Dendritic cell treated with granulocyte-macrophage colony-stimulating factor and Interleukin-4, amounts not matched to agents 40 ng/mL and 50 ng/mL, for 4 days (primary cell): ENCODE measurements at regions not wholly inside any gene's neighbourhood (a gene's known extent, or its start where the extent isn't known, plus 50 kb on each side); places are given as distances from the start of the nearest gene placed in this dataset.

Source experiments
- H3K27ac Mint-ChIP-seq: one replicate; pipeline ENCODE4 v1.8.0; 2022; ENCODE audit warnings: mild to moderate bottlenecking, mixed read lengths
- H3K27me3 Mint-ChIP-seq: one replicate; pipeline ENCODE4 v1.8.0; 2022; ENCODE audit warnings: mild to moderate bottlenecking, mixed read lengths
- H3K36me3 Mint-ChIP-seq: one replicate; pipeline ENCODE4 v1.8.0; 2022; ENCODE audit warnings: low read depth, mixed read lengths
- H3K4me1 Mint-ChIP-seq: one replicate; pipeline ENCODE4 v1.8.0; 2022; ENCODE audit warnings: low read depth, mixed read lengths
- H3K4me3 Mint-ChIP-seq: one replicate; pipeline ENCODE4 v1.8.0; 2022; ENCODE audit warnings: mild to moderate bottlenecking, moderate library complexity, mixed read lengths
- H3K9me3 Mint-ChIP-seq: one replicate; pipeline ENCODE4 v1.8.0; 2022; ENCODE audit warnings: mixed read lengths
- intact Hi-C: fragments of 100-400 bp; cut with micrococcal nuclease; formaldehyde crosslinking; loops from one replicate; pipeline ENCODE4 v1.15.0; 2022

DNA sequence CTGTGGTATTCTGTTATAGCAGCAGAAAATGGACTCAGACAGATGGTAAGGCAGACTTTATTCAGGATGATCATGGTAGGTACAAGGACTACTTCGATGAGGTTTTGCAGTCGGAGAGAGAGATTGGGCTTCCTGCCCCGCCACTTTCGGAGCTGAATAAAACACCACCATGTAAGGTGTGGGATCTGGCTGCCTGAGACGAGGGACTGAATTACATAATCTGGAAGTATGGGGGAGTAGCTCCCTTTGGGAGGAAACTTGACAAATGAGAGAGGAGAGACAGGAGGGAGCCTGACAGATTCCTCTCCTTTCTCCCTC is 255.5 kb upstream of the GATB start:
- intact Hi-C loops: no loop called here
- H3K4me1 Mint-ChIP-seq: peaks cover 22% of the 10 kb centered on the region
- H3K27me3 Mint-ChIP-seq: peaks cover 3% of the 10 kb centered on the region
- no peak overlapping the region for H3K27ac Mint-ChIP-seq
- H3K9me3 Mint-ChIP-seq: no peaks in the 10 kb centered on the region
- H3K36me3 Mint-ChIP-seq: no peaks in the 10 kb centered on the region
- no peak overlapping the region for H3K4me3 Mint-ChIP-seq

DNA sequence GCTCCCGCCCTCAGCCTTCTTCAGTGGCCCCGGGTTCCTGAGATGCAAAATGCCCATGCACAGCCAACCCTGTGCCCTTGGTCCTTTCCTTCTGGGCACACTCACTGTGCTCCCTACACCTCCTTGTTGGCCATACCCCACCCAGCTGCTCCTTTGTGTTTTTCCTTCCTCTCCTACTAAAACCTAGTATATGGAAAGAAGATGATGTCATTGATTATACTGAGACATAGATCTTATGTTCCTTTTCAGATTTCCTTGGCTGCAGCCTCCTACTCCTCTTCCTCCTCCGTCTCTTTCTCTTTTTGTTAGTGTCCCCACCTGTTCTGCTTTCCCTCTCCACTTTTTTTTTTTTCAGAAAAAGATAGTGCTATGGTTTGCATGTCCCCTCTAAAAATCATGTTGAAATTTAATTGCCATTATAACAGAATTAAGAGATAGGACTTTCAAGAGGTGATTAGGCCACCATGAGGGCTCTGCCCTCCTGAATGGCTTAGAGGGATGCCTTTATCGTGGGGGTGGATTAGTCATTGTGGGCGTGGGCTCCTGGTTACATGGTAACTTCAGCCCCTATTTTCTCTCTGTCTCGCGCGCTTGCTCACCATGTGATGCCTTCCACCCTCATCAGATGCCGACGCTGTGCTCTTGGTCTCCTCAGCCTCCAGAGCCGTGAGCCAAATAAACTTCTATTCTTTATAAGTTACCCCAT is 254.9 kb upstream of the GATB start:
- intact Hi-C loops: no loop called here
- Mint-ChIP-seq H3K9me3 (no peaks in the 10 kb centered on the region), H3K36me3 (no peaks in the 10 kb centered on the region), H3K4me1 (peaks cover 26% of the 10 kb centered on the region), H3K27ac (no peak overlapping the region), H3K4me3 (no peak overlapping the region), H3K27me3 (peaks cover 6% of the 10 kb centered on the region)

DNA sequence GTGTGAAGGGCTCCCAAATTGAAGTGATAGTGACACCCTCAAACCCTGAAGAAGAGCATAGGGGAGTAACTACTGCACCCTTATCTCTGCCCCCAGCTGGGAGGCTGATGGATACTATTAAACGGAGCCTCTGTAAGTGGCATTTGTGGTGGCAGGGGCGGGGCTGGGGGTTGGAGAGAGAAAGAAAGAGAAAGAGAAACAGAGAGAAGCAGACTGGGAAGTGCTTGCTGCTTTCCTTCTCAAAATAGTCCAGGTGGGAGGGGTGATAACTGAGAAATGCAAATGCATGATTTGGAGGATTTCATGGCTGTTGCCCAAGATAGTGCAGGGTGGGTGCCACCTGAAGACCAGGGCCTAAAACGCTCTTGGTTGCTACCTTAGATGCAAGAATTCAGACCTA is 253.5 kb upstream of the GATB start:
- Mint-ChIP-seq H3K27ac (no peak overlapping the region), H3K4me3 (no peak overlapping the region), H3K36me3 (no peaks in the 10 kb centered on the region), H3K4me1 (peaks cover 35% of the 10 kb centered on the region), H3K9me3 (no peaks in the 10 kb centered on the region), H3K27me3 (peaks cover 8% of the 10 kb centered on the region)
- intact Hi-C loops: no loop called here

DNA sequence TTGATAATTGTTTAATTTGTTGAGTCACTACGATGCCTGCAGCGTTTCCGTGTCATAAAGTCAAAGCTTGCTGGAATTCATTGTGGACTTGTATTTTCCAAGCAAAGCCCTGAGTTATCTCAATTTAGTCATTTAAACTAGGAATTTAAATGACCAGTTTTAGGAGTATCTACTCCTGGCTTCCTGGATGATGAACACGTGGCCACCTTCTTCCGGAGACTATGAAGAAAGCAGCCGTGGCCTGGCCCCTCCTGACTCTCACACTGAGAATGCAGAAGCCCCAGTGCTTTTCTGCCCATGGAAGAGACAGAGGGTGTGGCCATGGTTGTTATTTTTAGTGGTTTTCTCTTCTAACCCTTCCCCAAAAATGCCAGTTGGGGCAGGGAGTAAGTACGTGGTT is 250.7 kb upstream of the GATB start:
- Mint-ChIP-seq H3K9me3 (no peaks in the 10 kb centered on the region), H3K4me1 (peaks cover 29% of the 10 kb centered on the region), H3K27me3 (peaks cover 11% of the 10 kb centered on the region), H3K27ac (no peak overlapping the region), H3K36me3 (no peaks in the 10 kb centered on the region), H3K4me3 (no peak overlapping the region)
- intact Hi-C loops: no loop called here

DNA sequence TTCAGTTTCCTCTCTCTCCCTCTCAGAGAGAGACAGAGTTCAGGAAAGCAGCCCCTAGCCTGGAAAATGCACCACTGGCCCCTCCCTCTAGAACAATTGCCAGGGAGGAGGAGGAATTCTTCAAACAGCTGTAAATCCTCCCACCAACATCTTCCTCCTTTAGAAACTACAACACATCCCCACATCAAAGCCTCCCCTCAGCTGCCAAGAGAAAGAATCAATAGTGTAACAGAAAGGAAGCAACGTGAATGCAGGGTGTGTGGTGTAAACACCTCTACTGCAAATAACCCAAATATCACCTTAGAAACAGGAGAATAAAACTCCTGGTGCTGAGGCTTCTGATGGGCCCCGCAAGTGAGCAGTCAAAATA is 249.9 kb upstream of the GATB start:
- intact Hi-C loops: no loop called here
- Mint-ChIP-seq H3K36me3 (no peaks in the 10 kb centered on the region), H3K27me3 (peaks cover 9% of the 10 kb centered on the region), H3K4me1 (peaks cover 29% of the 10 kb centered on the region), H3K9me3 (no peaks in the 10 kb centered on the region), H3K4me3 (no peak overlapping the region), H3K27ac (no peak overlapping the region)

DNA sequence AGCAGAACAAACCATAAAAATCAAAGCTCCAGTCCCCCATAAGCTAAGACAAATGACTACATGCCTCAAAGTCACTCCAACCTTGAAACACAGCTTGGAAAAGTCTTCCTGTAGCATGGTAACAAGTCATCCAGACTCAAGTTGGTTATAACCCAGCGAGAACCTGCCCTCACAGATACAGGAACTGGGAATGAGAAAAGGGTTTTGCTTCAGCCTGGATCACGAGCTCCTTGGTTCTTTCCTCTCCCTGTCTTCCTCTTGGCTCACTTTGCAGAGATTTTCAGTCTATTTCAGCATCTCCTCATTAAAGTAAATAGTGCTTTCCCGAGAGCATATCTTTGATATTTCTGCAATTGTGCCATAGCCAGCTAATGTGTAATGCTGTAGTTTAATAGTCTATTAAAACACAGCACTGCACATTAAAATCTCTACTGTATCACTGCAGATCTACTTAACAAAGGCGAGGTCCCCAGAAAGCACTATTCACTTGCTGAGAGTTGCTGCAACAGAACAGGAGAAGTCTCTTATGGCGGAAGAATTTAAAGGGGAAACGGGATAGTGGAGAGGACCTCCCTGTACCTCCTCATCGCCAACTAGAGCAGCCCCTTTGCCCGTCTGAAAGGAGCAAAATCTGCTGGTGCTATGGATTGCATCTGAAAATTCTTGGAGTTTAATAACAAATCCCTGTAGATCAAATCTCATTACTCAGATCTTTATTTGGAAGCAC is 249.3 kb upstream of the GATB start:
- Mint-ChIP-seq H3K36me3 (no peaks in the 10 kb centered on the region), H3K4me3 (no peak overlapping the region), H3K4me1 (peaks cover 29% of the 10 kb centered on the region), H3K27me3 (peaks cover 9% of the 10 kb centered on the region), H3K27ac (no peak overlapping the region), H3K9me3 (no peaks in the 10 kb centered on the region)
- intact Hi-C loops: no loop called here

DNA sequence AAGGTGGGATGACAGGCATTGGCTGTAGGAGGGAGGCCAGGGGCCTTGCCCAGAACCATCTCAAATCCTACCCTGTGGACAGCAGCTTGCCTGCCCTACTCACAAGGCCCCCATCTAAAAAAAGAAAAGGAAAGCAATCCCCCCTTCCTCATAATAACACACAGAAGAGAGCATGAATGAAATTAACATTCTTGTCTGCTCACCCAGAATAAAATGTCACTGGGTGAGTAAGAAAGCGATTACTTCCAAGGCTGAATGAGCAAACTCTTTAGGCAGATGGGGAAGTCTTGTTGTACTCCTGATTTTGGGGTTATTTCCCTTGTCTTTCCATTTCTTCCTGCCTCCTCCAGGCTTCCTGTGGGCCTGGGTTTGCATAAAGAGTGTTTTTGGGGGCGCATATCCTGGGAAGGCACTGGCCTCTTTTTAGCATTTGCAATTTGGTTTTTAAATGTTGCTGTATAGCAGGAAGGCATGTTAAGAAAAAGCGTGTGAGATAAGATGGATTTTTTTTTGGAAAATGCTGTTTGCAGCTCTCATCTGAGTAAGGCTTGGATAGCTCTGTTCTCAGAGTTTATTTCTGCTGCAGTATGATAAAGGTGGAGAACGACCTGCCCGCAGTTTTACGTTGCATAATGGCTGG is 248.3 kb upstream of the GATB start:
- peaks cover 25% of the 10 kb centered on the region for H3K4me1 Mint-ChIP-seq
- H3K27ac Mint-ChIP-seq: no peak overlapping the region
- peaks cover 11% of the 10 kb centered on the region for H3K27me3 Mint-ChIP-seq
- no peaks in the 10 kb centered on the region for H3K9me3 Mint-ChIP-seq
- intact Hi-C loops: no loop called here
- no peaks in the 10 kb centered on the region for H3K36me3 Mint-ChIP-seq
- H3K4me3 Mint-ChIP-seq: no peak overlapping the region

DNA sequence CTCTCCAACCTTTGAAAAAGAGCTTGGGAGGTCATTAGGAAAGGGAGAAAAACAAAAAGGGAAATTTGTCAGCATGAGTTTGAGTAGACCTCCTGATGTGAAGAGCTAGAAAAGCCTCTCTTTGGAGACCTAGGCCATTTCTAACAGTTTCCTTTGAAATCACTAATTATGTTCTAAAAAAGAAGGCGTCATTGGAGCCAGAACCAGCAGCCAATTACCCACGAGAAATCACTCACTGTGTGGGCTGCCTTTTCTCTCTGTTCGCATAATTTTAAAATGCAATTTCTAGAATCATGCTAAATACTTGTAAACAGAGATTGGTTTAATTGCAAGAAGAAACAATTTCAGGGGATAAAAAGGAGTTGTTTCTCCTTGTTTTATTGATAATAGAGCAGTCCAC is 246.3 kb upstream of the GATB start:
- Mint-ChIP-seq H3K9me3 (no peaks in the 10 kb centered on the region), H3K27ac (no peak overlapping the region), H3K36me3 (no peaks in the 10 kb centered on the region), H3K4me1 (peaks cover 19% of the 10 kb centered on the region), H3K27me3 (peaks cover 15% of the 10 kb centered on the region), H3K4me3 (no peak overlapping the region)
- intact Hi-C loops: no loop called here

DNA sequence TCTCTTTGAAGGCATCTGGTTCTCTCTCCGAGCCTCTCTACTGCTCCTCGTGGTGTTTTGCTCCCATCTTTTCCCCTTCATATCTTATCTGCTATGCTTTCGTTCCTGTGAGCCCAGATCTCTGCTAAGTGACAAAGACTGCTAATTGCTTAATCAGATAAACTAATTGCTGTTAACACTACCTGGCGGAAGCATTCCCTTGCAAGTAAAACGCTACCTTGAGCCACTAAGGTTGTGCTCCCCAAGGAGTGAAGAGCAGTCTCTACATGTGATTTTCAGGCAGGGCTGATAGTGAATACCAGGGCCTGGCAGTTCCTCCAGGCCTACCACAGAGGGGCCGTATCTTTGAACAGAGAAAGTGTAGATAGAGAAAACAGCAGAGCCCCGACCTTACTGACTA is 244.0 kb upstream of the GATB start:
- H3K4me1 Mint-ChIP-seq: peaks cover 2% of the 10 kb centered on the region
- no peaks in the 10 kb centered on the region for H3K9me3 Mint-ChIP-seq
- H3K27ac Mint-ChIP-seq: no peak overlapping the region
- no peaks in the 10 kb centered on the region for H3K36me3 Mint-ChIP-seq
- H3K27me3 Mint-ChIP-seq: peaks cover 10% of the 10 kb centered on the region
- intact Hi-C loops: no loop called here
- no peak overlapping the region for H3K4me3 Mint-ChIP-seq

DNA sequence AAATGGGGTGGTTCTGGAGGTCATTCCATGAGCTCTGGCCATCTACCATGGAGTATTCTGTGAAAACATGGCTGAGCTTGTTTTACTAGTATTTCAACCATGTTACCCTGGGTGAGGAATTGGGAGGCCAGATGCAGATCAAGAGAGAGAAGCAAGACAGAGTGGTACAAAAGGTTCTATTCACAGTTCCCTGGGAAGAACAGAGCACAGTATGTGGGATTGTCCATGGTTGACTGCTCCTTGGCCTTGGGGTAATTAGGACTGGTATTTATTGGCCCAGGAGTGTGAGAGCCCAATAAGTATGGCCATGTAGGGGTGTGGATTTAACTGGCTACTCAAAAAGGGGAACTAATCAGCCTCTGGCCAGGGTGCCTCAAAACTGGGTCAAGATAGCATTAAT is 239.7 kb upstream of the GATB start:
- Mint-ChIP-seq H3K36me3 (no peaks in the 10 kb centered on the region), H3K9me3 (no peaks in the 10 kb centered on the region), H3K27ac (no peak overlapping the region), H3K4me1 (no peaks in the 10 kb centered on the region), H3K27me3 (peaks cover 7% of the 10 kb centered on the region), H3K4me3 (no peak overlapping the region)
- intact Hi-C loops: no loop called here

DNA sequence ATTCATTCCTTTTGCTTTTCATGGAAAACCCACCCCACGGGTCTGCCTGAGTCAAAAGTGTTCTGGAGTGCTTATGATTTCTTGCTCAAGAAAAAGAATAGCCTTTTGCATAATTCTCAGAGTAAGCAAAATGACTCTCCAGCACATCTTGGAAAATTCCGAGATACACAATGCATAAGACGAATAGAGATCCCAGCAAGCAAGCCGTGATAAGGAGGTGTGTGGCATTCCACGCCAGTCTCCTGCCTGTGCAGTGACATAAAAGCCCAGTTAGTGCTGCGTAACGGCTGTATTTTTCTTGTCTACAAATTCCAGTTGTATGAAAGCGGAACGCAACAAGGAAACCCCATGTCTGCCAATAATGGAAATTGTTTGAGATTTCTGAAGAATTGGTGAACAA is 237.9 kb upstream of the GATB start:
- no peak overlapping the region for H3K4me3 Mint-ChIP-seq

DNA sequence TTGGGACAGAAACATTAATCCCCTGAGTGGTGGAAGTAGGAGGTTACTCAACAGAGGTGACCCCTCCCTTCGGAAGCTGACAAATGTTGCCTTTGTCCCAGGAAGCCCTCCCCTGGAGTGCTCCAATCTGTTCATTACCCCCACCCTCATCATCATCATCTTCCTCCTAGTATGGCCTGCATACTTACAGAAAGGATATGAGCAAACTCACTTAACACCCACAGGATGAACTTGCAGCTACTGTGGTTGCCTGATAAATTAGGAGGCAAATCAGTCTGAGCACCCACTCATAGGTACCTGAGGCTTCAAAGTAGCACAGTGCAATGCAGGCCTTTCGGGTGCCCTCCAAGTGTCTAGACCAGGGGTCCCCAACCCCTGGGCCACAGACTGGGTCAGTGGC is 236.7 kb upstream of the GATB start:
- Mint-ChIP-seq H3K27me3 (no peaks in the 10 kb centered on the region), H3K4me1 (no peaks in the 10 kb centered on the region), H3K27ac (no peak overlapping the region), H3K36me3 (no peaks in the 10 kb centered on the region), H3K4me3 (no peak overlapping the region), H3K9me3 (no peaks in the 10 kb centered on the region)
- intact Hi-C loops: no loop called here

More for the DNA sequence above, 237.9 kb upstream of the GATB start:
- Mint-ChIP-seq H3K27ac (no peak overlapping the region), H3K27me3 (peaks cover 3% of the 10 kb centered on the region), H3K4me1 (no peaks in the 10 kb centered on the region), H3K36me3 (no peaks in the 10 kb centered on the region), H3K9me3 (no peaks in the 10 kb centered on the region)
- intact Hi-C loops: no loop called here

DNA sequence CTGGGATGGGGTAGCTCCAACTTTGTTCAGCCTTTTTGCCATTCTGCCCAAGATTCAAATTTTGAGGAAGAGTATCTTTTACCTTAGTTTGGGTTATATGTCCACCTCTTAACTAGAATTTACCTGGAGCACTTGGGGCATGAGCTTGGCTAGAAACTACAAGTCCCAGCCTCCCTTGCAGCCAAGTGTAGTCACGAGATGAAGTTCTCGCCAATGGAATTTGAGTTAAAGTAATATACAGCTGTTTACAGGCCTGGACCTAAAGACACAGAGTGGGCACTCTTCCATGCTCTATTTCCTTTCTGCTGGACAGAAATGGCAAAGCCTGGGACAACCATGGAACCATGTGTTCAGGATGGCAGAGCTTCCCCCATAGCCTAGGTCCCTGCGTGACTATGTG is 233.6 kb upstream of the GATB start:
- Mint-ChIP-seq H3K36me3 (no peaks in the 10 kb centered on the region), H3K9me3 (no peaks in the 10 kb centered on the region), H3K27me3 (no peaks in the 10 kb centered on the region), H3K4me3 (no peak overlapping the region), H3K4me1 (no peaks in the 10 kb centered on the region), H3K27ac (no peak overlapping the region)
- intact Hi-C loops: no loop called here

DNA sequence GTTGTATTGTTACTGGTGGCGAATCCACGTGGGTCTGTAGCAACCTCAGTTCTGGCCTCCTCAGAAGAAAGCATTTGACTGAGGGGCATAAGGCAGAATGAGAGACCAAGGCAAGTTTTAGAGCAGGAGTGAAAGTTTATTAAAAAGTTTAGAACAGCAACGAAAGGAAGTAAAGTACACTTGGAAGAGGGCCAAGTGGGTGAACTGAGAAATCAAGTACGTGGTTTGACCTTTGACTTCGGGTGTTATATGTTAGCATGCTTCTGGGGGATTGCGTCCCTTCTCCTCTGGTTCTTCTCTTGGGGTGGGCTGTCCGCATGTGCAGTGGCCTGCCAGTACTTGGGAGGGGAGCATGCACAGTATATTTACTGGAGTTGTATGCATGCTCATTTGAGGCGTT is 232.7 kb upstream of the GATB start:
- H3K36me3 Mint-ChIP-seq: no peaks in the 10 kb centered on the region
- no peaks in the 10 kb centered on the region for H3K9me3 Mint-ChIP-seq
- no peak overlapping the region for H3K27ac Mint-ChIP-seq
- H3K27me3 Mint-ChIP-seq: no peaks in the 10 kb centered on the region
- no peaks in the 10 kb centered on the region for H3K4me1 Mint-ChIP-seq
- intact Hi-C loops: no loop called here
- H3K4me3 Mint-ChIP-seq: no peak overlapping the region
